HG03469 (cell line): ENCODE measurements at regions not wholly inside any gene's neighbourhood (a gene's known extent, or its start where the extent isn't known, plus 50 kb on each side); places are given as distances from the start of the nearest gene placed in this dataset.

Experiments
- ATAC-seq: cut with Tn5 transposase; IDR thresholded peaks from one replicate; pipeline ENCODE4 v1.9.1; 2021; ENCODE audit warnings: mild to moderate bottlenecking, moderate library complexity, moderate number of reproducible peaks; ENCODE audit not compliant: unreplicated experiment

- ATAC-seq: no peak
Observed at GRCh38 chr4:27472364-27472763, 611.7 kb downstream of the STIM2 start.

GRCh38 chr4:27474691-27475090, 614.0 kb downstream of the STIM2 start:
- no peak for ATAC-seq

GRCh38 chr4:27484216-27484615, 623.6 kb downstream of the STIM2 start:
- ATAC-seq: no peak

GRCh38 chr4:27490315-27490714, 629.7 kb downstream of the STIM2 start:
- no peak for ATAC-seq

GRCh38 chr4:27490766-27491165, 630.1 kb downstream of the STIM2 start:
- no peak for ATAC-seq

GRCh38 chr4:27506401-27506800, 645.8 kb downstream of the STIM2 start:
- no peak for ATAC-seq

GRCh38 chr4:27514711-27515110, 654.1 kb downstream of the STIM2 start:
- no peak for ATAC-seq

- no peak for ATAC-seq
Observed at GRCh38 chr4:27515140-27515539, 654.5 kb downstream of the STIM2 start.

GRCh38 chr4:27518876-27519275, 658.2 kb downstream of the STIM2 start:
- no peak for ATAC-seq

- no peak for ATAC-seq
Observed at GRCh38 chr4:27524224-27524623, 663.6 kb downstream of the STIM2 start.

GRCh38 chr4:27534488-27534887, 673.8 kb downstream of the STIM2 start:
- ATAC-seq: no peak

GRCh38 chr4:27568236-27568951, 707.8 kb downstream of the STIM2 start:
- ATAC-seq: no peak

- no peak for ATAC-seq
Observed at GRCh38 chr4:27568952-27569319, 708.3 kb downstream of the STIM2 start.

GRCh38 chr4:27574743-27575142, 714.1 kb downstream of the STIM2 start:
- ATAC-seq: no peak

GRCh38 chr4:27577951-27578350, 717.3 kb downstream of the STIM2 start:
- ATAC-seq: no peak

GRCh38 chr4:27592738-27593137, 732.1 kb downstream of the STIM2 start:
- ATAC-seq: no peak

- no peak for ATAC-seq
Observed at GRCh38 chr4:27594922-27595321, 734.3 kb downstream of the STIM2 start.

GRCh38 chr4:27595571-27596360, 735.1 kb downstream of the STIM2 start:
- ATAC-seq: no peak

- ATAC-seq: no peak
Observed at GRCh38 chr4:27602172-27602571, 741.5 kb downstream of the STIM2 start.

GRCh38 chr4:27604692-27605091, 744.1 kb downstream of the STIM2 start:
- no peak for ATAC-seq

- ATAC-seq: no peak
Observed at GRCh38 chr4:27616166-27616565, 755.5 kb downstream of the STIM2 start.

- no peak for ATAC-seq
Observed at GRCh38 chr4:27619435-27619834, 758.8 kb downstream of the STIM2 start.
